HG03064 (cell line): ENCODE measurements at regions not wholly inside any gene's neighbourhood (a gene's known extent, or its start where the extent isn't known, plus 50 kb on each side); places are given as distances from the start of the nearest gene placed in this dataset.

Source experiments
- ATAC-seq: cut with Tn5 transposase; IDR thresholded peaks from one replicate; pipeline ENCODE4 v1.9.1; 2021; ENCODE audit warnings: low read depth; ENCODE audit not compliant: unreplicated experiment

- ATAC-seq, result no peak
Observed at GRCh38 chr12:127268706-127269425, 998.1 kb upstream of the TMEM132C start.

- ATAC-seq, result no peak
Observed at GRCh38 chr12:127270193-127270592, 996.8 kb upstream of the TMEM132C start.

- ATAC-seq, result no peak
Observed at GRCh38 chr12:127271776-127272175, 995.2 kb upstream of the TMEM132C start.

GRCh38 chr12:127272864-127273263 lies 994.1 kb upstream of the TMEM132C start:
- ATAC-seq, result no peak

GRCh38 chr12:127273626-127274025 lies 993.3 kb upstream of the TMEM132C start:
- ATAC-seq, result no peak

- no peak for ATAC-seq
Observed at GRCh38 chr12:127275416-127275815, 991.6 kb upstream of the TMEM132C start.

GRCh38 chr12:127277882-127278281 lies 989.1 kb upstream of the TMEM132C start:
- peak; percentile 66 for ATAC-seq

GRCh38 chr12:127278351-127278750 lies 988.6 kb upstream of the TMEM132C start:
- ATAC-seq, result no peak

- no peak for ATAC-seq
Observed at GRCh38 chr12:127280393-127281275, 986.3 kb upstream of the TMEM132C start.

- no peak for ATAC-seq
Observed at GRCh38 chr12:127282786-127283565, 984.0 kb upstream of the TMEM132C start.

GRCh38 chr12:127284021-127284420 lies 982.9 kb upstream of the TMEM132C start:
- no peak for ATAC-seq

- no peak for ATAC-seq
Observed at GRCh38 chr12:127284870-127285431, 982.0 kb upstream of the TMEM132C start.

- no peak for ATAC-seq
Observed at GRCh38 chr12:127286281-127286680, 980.7 kb upstream of the TMEM132C start.

- ATAC-seq, result no peak
Observed at GRCh38 chr12:127287256-127287655, 979.7 kb upstream of the TMEM132C start.

GRCh38 chr12:127290251-127290650 lies 976.7 kb upstream of the TMEM132C start:
- no peak for ATAC-seq

GRCh38 chr12:127292736-127293135 lies 974.2 kb upstream of the TMEM132C start:
- no peak for ATAC-seq

GRCh38 chr12:127293507-127294310 lies 973.3 kb upstream of the TMEM132C start:
- no peak for ATAC-seq

GRCh38 chr12:127294651-127295210 lies 972.2 kb upstream of the TMEM132C start:
- ATAC-seq, result no peak

- no peak for ATAC-seq
Observed at GRCh38 chr12:127295630-127296029, 971.3 kb upstream of the TMEM132C start.

- no peak for ATAC-seq
Observed at GRCh38 chr12:127296591-127296990, 970.4 kb upstream of the TMEM132C start.
